ENCODE measurements at regions not wholly inside any gene's neighbourhood (a gene's known extent, or its start where the extent isn't known, plus 50 kb on each side); places are given as distances from the start of the nearest gene placed in this dataset.
"Not testable (repeated sequence)": the region's sequence is repeated elsewhere in the genome, so short reads cannot be mapped to it uniquely, and the experiment has no call there.

DNA sequence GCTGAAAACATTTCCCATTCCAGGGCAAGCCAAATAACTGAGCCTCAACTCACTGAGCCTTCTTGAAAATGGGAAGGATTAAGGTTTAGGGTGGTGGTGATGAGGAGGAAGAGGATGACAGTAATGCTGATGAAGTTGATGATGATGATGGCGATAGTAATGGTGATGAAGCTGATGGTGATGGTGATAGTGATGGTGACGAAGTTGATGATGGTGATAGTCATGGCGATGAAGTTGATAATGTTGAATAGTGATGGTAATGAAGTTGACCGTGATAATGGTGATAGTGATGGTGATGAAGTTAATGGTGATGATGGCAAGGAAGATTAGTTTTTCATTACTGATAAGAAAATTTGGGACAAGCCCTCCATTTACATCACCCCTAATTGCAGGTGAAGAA is 285.8 kb upstream of the DYNLRB2 start:
- TF ChIP-seq, protein P1, sequence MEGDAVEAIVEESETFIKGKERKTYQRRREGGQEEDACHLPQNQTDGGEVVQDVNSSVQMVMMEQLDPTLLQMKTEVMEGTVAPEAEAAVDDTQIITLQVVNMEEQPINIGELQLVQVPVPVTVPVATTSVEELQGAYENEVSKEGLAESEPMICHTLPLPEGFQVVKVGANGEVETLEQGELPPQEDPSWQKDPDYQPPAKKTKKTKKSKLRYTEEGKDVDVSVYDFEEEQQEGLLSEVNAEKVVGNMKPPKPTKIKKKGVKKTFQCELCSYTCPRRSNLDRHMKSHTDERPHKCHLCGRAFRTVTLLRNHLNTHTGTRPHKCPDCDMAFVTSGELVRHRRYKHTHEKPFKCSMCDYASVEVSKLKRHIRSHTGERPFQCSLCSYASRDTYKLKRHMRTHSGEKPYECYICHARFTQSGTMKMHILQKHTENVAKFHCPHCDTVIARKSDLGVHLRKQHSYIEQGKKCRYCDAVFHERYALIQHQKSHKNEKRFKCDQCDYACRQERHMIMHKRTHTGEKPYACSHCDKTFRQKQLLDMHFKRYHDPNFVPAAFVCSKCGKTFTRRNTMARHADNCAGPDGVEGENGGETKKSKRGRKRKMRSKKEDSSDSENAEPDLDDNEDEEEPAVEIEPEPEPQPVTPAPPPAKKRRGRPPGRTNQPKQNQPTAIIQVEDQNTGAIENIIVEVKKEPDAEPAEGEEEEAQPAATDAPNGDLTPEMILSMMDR (IDR thresholded peaks at IDR 0.05; ENCODE audit: low read depth, low read length) = no peak
- no peaks in the 10 kb centered on the region for H3K9me3 ChIP-seq (ENCODE audit: control insufficient read depth, insufficient read depth, low read length)
- no peaks in the 10 kb centered on the region for H3K27me3 ChIP-seq (ENCODE audit: control insufficient read depth, insufficient read depth, low read length)
- POLR2A ChIA-PET = no interaction called here
- CTCF ChIA-PET = no interaction called here
- no peak overlapping the region for H3K27ac ChIP-seq (ENCODE audit: low read depth, low read length)
- no peak overlapping the region for H3K4me3 ChIP-seq (ENCODE audit: low read depth, low read length)
- DNase-seq (ENCODE audit: low read depth, low spot score) = no peak

DNA sequence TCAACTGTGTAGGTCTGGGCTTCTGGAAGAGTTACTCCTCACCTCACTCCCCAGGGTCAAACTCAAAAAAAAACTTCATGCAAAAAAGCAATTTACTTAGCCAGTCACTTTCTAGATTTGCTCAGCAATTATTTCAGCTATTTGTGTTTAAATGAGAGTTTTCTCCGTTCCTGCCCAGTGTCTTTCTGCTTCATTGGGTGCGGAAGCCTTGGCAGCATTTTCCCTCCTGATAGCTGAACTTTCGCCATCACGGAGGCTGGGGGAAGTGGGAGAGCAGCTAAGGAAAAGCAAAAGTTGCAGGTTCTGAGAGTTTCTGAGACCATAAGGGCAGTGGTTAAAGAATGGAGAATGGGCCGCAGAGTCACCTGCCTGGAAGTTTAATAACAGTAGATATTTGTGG is 287.1 kb upstream of the DYNLRB2 start:
- DNase-seq (ENCODE audit: low read depth, low spot score) = no peak
- H3K9me3 ChIP-seq (ENCODE audit: control insufficient read depth, insufficient read depth, low read length) = no peaks in the 10 kb centered on the region
- H3K27ac ChIP-seq (ENCODE audit: low read depth, low read length) = no peak overlapping the region
- H3K27me3 ChIP-seq (ENCODE audit: control insufficient read depth, insufficient read depth, low read length) = no peaks in the 10 kb centered on the region
- TF ChIP-seq, protein P1 (IDR thresholded peaks at IDR 0.05; ENCODE audit: low read depth, low read length) = no peak
- ChIA-PET POLR2A (no interaction called here), CTCF (no interaction called here)
- no peak overlapping the region for H3K4me3 ChIP-seq (ENCODE audit: low read depth, low read length)

DNA sequence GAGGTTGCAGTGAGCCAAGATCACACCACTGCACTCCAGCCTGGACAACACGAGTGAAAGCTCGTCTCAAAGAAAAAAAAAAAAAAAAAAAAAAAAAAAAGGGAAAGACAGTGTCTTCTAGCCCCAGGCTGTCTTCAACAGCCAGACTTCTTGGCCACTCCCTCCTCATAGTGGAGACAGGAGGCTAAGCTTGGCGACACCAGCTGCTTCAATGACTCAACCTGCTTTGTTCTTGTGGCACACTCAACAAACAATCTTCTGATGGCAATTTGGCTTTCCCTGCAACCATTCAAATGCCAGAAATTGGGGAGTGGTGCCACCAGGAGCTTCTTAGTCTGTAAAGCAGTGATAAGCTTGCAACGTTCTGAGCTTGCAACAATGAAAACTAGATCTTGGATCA is 290.4 kb upstream of the DYNLRB2 start:
- ChIA-PET POLR2A (no interaction called here), CTCF (no interaction called here)
- H3K4me3 ChIP-seq (ENCODE audit: low read depth, low read length) = no peak overlapping the region
- TF ChIP-seq, protein P1 (IDR thresholded peaks at IDR 0.05; ENCODE audit: low read depth, low read length) = no peak
- no peak overlapping the region for H3K27ac ChIP-seq (ENCODE audit: low read depth, low read length)
- H3K9me3 ChIP-seq (ENCODE audit: control insufficient read depth, insufficient read depth, low read length) = no peaks in the 10 kb centered on the region
- no peak for DNase-seq (ENCODE audit: low read depth, low spot score)
- H3K27me3 ChIP-seq (ENCODE audit: control insufficient read depth, insufficient read depth, low read length) = no peaks in the 10 kb centered on the region

DNA sequence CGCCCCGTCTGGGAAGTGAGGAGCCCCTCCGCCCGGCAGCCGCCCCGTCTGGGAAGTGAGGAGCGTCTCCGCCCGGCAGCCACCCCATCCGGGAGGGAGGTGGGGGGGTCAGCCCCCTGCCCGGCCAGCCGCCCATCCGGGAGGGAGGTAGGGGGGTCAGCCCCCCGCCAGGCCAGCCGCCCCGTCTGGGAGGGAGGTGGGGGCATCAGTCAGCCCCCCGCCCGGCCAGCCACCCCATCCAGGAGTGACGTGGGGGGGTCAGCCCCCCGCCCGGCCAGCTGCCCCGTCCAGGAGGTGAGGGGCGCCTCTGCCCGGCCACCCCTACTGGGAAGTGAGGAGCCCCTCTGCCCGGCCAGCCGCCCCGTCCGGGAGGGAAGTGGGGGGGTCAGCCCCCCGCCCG is 297.5 kb upstream of the DYNLRB2 start:
- DNase-seq (ENCODE audit: low read depth, low spot score); H3K4me3 ChIP-seq (ENCODE audit: low read depth, low read length); H3K27me3 ChIP-seq (ENCODE audit: control insufficient read depth, insufficient read depth, low read length); CTCF ChIA-PET; H3K27ac ChIP-seq (ENCODE audit: low read depth, low read length); H3K9me3 ChIP-seq (ENCODE audit: control insufficient read depth, insufficient read depth, low read length); POLR2A ChIA-PET: not testable (repeated sequence)

DNA sequence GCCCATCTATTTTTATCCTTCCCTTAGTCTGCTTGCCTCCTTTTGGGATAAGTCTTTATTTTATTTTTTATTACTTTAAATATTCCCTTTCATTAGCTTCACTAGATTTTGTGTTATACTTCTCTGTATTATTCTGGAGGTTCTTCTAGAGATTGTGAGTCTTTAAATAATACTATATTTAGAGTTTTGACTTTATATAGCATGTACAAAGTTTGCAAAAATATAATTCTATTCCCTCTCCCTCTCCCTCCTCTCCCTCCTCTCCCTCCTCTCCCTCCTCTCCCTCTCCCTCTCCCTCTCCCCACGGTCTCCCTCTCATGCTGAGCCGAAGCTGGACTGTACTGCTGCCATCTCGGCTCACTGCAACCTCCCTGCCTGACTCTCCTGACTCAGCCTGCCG is 298.5 kb upstream of the DYNLRB2 start:
- H3K4me3 ChIP-seq (ENCODE audit: low read depth, low read length); H3K9me3 ChIP-seq (ENCODE audit: control insufficient read depth, insufficient read depth, low read length); POLR2A ChIA-PET; H3K27me3 ChIP-seq (ENCODE audit: control insufficient read depth, insufficient read depth, low read length); DNase-seq (ENCODE audit: low read depth, low spot score); CTCF ChIA-PET; H3K27ac ChIP-seq (ENCODE audit: low read depth, low read length): not testable (repeated sequence)

DNA sequence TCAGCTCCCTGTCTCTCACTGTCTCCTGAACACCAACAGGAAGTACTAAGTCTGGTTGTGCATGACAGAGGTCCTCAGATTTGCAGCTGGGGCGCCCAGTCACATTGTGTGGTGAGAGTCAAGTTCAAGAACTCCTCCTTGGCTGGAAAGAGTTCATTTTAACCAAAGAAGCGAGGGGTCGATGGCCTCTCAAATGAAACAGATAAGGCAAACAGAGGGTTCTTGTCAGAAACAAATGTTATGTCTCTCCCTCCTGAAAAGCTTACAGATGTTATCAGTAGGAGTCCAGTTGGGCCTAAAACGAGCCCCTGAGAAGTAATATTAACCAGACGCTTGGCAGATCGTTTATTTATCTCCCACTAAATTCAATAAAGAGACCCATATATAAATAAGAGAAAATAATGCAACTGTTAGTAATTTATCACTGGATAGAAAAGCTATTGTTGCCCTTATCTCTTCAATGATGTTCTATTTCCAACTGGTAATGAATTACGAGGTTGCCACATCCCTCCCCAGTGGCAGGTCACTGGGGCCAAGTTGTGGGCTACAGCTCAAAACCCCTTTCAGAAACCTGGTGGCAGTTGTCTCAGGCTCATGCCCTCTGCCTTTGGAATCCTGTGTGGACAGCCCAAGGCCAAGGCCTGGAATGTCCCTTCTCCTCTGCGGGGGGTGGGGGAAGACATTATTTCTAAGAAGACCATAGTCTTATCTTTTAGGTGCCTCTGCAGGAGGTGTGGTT is 307.5 kb upstream of the DYNLRB2 start:
- ChIA-PET POLR2A (no interaction called here), CTCF (no interaction called here)
- no peak overlapping the region for H3K4me3 ChIP-seq (ENCODE audit: low read depth, low read length)
- H3K27ac ChIP-seq (ENCODE audit: low read depth, low read length) = no peak overlapping the region
- H3K27me3 ChIP-seq (ENCODE audit: control insufficient read depth, insufficient read depth, low read length) = no peaks in the 10 kb centered on the region
- TF ChIP-seq, protein P1 (IDR thresholded peaks at IDR 0.05; ENCODE audit: low read depth, low read length) = no peak
- no peak for DNase-seq (ENCODE audit: low read depth, low spot score)
- H3K9me3 ChIP-seq (ENCODE audit: control insufficient read depth, insufficient read depth, low read length) = no peaks in the 10 kb centered on the region; the same call in 1 of the 2 replicates
